Inflammatory macrophage treated with lipopolysaccharide for 4 hours (primary cell): ENCODE measurements at regions not wholly inside any gene's neighbourhood (a gene's known extent, or its start where the extent isn't known, plus 50 kb on each side); places are given as distances from the start of the nearest gene placed in this dataset.
"Not testable (repeated sequence)": the region's sequence is repeated elsewhere in the genome, so short reads cannot be mapped to it uniquely, and the experiment has no call there.

ENCODE experiments used
- DNase-seq: peaks from one replicate; pipeline ENCODE4 v3.0.0-alpha.2; 2020

DNA sequence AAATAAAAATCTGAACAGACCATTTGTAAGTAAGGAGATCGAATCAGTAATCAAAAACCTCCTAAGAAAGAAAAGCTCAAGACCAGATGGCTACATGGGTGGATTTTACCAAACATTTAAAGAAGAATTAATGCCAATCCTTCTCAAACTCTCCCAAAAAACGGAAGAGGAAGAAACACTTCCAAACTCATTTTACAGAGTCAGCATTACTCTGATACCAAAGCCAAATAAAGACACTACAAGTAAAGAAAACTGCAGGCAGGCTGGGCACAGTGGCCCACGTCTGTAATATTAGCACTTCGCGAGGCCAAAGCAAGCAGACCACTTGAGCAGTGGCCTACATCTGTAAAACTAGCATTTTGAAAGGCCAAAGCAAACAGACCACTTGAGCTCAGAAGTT lies 159.8 kb downstream of the DPY19L2 start:
- DNase-seq = no peak

DNA sequence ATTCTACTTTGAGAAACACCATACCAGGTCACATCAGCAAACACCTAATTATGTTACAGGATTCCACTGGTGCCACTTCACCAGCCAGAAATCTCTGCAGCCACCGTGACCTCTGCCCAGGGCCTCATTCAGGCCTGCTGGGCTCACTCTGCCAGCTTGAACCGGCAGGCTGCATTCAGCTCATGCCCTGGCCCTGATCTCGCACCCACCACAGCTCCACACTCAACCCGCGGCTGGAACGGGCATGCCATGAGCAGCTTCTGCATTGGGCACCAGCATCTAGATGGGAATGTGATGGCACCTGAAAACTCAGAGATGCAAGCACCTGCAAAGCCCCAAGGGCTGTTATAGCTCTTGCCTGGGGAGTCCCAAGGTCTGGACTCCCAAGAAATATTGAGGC lies 168.7 kb downstream of the DPY19L2 start:
- no peak for DNase-seq

DNA sequence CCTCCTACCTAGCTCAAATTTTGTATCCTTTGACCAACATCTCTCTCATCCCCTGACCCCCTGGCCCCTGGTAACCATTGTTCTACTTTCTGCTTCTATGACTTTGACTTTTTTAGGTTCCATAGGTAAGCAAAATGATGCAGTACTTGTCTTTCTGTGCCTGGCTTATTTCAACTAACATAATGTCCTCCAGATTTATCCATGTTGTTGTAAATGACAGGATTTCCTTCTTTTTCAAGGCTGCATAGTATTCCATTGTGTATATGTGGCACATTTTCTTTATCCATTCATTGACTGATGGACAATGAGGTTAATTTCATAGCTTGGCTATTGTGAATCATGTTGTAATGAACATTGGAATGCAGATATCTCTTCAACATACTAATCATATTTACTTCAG lies 170.1 kb downstream of the DPY19L2 start:
- DNase-seq = no peak

DNA sequence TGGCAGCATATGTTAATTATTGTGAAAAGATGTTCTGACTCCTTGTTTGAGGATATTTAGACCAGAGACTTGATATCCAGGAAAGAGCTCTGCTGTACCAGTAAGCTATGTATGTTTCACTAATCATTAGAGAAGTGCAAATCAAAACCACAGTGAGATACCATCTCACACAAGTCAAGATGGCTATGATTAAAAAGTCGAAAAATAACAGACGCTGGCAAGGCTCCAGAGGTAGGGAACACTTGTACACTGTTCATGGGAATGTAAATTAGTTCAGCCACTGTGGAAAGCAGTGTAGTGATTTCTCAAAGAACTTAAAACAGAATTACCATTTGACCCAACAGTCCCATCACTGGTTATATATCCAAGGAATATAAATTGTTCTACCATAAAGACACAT lies 171.6 kb downstream of the DPY19L2 start:
- DNase-seq = no peak

DNA sequence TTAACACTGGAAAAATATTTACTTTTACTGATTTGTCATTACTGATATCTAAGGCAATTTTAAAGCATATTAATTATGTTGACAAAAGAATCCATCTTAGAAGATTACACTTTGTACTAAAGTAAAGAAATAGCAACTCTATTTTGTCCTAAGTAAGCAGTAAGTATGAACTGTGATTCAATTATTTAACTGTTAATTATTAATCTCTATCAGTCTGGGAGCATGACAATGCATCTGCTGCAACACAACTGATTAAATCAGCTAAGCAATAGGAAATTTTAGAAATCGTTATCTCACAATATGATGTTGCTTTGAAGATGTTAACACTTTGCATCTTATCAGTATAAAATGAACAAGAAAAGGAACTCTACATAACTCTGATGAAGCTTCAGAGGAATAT lies 172.3 kb downstream of the DPY19L2 start:
- DNase-seq = no peak

DNA sequence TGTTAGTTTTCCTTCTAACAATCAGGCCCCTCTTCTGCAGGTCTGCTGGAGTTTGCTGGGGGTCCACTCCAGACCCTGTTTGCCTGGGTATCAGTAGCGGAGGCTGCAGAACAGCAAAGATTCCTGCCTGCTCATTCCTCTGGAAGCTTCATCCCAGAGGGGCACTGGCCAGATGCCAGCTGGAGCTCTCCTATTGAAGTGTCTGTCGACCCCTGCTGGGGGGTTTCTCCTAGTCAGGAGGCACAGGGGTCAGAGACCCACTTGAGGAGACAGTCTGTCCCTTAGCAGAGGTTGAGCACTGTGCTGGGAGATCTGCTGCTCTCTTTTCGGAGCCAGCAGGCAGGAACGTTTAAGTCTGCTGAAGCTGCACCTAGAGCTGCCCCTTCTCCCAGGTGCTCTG lies 174.9 kb downstream of the DPY19L2 start:
- DNase-seq = not testable (repeated sequence)

DNA sequence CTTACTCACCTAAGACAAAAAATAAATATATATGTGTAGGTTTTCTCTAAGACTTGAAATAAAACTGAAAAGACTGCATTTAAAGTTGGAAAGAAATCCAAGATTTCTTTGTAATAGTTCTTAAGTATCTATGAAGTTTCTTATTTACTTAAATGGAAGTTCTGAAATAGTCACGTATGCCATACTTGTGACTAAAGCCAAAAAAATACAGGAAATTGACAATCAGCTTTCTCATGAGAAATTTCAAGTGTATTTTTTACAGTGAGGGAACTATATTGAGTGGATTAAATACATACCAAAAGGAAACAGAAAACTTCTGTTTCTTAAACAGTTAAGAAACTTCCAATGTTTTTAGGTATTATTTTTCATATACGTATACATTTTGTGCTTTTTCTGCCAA lies 188.1 kb downstream of the DPY19L2 start:
- peak; percentile 4 for DNase-seq

DNA sequence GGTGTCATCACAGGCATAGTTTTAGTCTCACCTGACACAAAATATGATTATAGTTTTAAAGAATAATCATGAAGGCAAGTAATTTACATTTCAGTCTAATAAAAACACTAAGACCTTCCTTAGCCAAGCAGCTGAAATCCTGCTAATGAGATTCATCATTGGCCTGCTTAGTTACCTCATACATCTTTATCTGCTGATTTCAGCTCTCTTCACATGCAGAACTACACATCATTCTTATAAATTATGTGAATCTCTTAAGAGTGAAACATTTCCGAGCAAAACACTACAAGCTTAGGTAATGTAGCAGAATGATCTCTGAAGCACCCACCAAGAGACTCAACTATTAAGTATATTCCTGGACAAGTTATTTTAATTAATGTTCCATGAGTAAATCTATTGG lies 198.1 kb downstream of the DPY19L2 start:
- DNase-seq = no peak

DNA sequence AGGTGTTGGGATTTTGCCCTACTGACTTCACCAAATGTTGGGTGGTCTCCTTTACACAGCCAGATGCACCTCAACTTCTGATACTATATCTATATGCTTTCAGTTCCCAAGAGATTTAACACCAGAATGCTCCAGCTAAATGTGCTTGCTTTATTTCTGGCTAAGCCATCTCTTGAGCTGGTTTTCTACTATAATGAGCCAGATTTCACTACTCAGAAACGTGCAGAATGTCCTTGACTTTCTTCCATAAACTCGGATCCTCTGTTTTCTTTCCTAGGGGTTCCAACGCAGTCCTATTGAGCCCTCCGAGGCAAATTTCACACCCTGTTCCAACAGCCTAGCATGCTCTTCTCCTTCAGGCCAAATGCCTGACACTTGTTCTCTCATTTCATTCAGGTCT lies 200.3 kb downstream of the DPY19L2 start:
- no peak for DNase-seq

DNA sequence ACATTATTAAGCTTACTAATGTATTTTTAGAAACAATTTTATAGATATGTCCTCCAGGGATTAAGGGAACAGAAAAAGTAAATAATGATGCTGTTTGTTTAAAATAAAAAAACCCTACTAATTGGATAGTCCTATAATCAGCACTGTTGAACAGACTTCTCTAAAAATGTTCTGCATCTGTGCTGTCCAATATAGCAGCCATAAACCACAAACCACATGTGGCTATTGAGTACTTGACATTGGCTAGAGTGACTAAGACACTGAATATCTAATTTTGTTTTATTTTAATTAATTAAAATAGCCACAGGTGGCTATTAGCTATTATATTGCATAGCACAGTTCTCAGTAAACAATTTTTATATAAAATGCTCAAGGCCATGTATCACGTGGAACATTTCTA lies 210.4 kb downstream of the DPY19L2 start:
- DNase-seq = no peak

DNA sequence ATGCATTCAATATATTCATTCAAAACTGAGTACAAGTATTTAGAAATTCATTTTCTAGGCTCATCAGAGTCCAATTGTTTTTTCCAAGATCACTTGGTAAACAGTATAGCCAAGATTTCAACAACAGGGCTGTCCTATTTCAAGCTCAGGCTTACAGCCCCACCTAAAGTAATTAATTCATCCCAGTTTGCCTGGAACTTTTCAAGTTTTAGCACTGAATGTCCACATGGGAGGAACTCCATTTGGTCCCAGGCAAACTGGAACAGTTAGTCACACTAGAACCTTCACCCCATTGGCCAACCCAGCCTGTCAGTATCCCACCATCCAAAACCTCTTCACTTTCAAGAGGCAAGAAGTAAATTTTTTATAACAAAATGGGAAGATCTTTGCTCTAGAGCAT lies 210.9 kb downstream of the DPY19L2 start:
- DNase-seq = no peak

DNA sequence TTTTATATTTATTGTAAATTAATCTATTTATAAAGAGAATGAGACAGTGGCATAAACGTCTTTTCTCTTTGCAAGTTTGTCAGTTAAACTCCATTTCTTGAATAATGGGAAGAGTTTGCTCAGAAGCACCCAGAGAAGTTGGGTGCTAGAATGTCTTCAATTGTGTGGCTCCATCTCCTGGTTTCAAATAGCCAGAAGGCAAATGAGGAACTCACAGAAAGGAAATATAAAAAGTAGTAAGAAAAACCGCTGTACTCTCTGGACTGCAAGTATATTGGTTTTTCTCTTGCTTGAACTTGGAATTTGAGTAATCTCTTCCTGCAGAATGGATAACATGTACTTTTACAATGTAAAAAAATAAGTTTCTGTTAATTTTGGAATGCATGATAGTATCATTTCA lies 217.5 kb downstream of the DPY19L2 start:
- DNase-seq = no peak

DNA sequence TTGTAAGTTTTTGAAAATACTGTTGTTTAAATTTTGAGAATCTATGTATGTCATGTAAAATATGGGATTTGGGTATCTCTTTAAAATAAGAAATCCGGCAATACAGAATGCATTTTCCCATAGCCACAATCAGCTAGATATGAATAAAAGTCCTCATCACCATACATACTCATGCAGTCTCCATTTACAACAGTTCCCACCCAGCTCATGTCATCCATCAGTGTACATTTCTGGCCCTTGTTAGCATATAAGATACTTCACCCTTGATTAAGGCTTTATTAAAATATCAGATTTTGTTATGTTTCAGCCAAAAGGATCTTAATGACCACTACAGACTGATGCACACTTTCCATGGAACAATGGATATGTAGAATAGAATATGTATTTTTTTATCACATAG lies 218.0 kb downstream of the DPY19L2 start:
- no peak for DNase-seq

DNA sequence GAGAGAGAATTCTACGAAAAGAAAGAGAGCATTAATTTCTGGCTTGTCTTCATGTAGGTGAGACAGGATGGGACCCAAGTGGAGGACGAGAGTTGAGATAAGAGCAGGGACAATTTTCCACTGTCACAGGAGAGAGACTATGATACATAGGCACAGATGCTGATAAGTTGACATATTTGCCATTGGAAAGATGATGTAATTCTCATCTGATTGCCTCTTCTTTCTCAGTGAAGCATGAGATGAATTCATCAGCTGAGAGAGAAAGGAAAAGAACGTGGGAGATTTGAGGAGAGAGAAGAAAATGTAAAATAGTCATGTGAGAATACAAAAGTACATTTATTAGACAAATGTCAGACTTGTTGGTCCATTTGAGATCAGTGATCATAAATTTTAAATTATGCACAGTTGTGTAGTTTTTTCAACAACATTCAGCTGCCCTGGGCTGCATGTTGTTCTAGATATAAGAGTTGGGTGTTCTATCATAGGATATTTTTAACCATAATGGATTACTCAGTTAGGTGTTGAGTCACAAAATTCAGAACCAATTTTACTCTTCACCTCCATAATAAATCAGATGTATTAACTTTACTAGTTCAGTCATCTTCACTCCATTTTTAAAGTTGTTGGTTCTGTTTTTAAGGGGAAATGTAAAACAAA lies 222.9 kb downstream of the DPY19L2 start:
- DNase-seq = peak; percentile 4

DNA sequence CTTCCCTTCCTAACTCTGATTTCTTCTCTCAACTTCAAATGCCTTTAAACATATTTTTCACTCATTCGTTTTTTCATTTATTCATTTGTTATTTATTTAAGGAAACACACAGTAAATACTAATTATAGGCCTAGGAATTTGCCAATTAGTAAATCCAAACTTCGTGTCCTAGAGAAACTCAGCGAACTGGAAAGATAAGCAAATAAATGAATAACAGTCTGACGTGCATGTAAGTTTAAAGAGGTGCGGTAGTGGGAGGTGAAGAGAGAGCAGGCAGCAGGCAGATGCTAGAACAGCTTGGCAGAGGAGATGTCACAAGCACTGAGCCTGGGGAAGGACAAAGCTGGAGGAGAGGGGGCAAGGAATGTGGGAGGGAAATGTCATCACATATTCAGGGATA lies 228.2 kb downstream of the DPY19L2 start:
- no peak for DNase-seq

DNA sequence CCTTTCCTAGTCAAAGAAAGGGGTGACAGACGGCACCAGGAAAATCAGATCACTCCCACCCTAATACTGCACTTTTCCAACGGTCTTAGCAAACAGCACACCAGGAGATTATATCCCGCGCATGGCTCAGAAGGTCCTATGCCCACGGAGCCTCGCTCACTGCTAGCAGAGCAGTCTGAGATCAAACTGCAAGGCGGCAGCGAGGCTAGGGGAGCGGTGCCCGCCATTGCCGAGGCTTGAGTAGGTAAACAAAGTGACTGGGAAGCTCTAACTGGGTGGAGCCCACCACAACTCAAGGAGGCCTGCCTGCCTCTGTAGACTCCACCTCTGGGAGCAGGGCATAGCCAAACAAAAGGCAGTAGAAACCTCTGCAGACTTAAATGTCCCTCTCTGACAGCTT lies 233.9 kb downstream of the DPY19L2 start:
- not testable (repeated sequence) for DNase-seq

DNA sequence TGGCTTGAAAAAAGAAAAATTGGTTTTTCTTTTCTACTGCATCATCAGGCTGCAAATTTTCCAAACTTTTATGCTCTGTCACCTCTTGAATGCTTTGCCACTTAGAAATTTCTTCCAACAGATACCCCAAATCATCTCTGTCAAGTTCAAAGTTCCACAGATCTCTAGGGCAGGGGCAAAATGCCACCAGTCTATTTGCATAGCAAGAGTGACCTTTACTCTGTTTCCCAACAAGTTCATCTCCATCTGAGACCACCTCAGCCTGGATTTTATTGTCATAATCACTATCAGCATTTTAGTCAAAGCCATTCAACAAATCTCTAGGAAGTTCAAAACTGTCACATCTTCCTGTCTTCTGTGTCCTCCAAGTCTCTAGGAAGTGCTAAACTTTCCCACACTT lies 240.3 kb downstream of the DPY19L2 start:
- DNase-seq = not testable (repeated sequence)

DNA sequence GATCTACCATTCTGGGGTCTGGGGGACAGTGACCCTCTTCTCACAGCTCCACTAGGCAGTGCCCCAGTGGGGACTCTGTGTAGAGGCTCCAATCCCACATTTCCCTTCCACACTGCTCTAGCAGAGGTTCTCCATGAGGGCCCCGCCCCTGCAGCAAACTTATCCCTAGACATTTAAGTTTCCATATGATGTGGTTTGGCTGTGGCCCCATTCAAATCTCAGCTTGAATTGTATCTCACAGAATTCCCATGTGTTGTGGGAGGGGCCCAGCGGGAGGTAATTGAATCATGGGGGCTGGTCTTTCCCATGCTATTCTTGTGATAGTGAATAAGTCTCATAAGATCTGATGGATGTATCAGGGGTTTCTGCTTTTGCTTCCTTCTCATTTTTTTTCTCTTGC lies 241.3 kb downstream of the DPY19L2 start:
- DNase-seq = not testable (repeated sequence)

DNA sequence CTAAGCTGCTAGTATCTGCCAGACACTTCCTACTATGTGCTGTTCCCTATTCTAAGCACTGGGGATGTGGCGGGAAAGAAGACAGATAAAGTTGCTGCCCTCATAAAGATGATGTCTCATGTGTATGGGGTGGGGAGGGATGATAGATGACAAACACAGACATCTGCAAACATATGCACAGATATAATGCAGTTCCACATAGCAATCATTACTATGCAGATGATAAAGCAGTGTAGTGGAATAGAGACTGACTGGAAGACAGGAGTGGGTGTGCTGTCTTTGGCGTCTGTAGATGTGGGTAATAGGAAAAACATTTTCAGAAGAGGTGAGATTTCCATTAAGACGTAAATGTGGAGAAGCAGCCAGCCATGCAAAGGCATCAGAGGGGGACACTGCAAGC lies 243.6 kb downstream of the DPY19L2 start:
- no peak for DNase-seq

DNA sequence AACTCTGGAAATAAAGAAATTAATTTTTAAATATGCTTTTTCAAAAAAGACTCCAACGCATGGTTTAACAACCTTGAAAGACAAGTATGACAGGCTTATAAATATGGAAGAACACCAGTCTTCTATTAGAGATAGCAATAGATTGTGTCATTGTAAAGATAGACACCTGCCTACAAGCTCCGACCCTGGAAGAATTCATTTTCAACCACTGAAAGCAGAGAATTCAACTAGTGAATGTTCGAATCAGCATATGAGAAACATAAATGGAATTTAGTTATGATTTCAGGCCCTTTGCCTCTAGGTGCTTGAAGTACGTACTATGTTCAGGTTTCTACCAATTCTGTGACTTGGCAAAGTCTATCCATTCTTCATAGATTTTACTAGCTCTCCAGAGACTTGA lies 244.5 kb downstream of the DPY19L2 start:
- no peak for DNase-seq

DNA sequence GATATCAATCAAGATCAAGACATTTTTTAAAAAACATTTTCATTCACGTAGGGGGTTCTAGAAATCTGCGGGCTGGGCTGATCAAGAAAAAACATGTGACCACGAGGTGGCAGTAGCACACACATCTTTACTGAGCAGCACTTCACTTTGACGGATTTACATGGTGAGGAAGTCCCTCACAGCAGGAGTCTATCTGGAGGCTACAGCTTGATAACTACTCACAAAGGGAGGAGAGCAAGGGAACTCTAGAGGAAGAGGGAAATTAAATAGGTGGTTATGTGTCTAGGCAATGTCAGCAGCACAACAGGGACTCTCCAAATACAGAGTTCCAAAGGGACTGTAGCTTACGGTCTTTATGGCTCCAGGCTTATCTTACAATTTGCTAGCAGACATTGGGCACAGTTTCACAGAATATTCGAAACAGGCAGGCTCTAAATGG lies 248.1 kb downstream of the DPY19L2 start:
- peak; percentile 35 for DNase-seq

DNA sequence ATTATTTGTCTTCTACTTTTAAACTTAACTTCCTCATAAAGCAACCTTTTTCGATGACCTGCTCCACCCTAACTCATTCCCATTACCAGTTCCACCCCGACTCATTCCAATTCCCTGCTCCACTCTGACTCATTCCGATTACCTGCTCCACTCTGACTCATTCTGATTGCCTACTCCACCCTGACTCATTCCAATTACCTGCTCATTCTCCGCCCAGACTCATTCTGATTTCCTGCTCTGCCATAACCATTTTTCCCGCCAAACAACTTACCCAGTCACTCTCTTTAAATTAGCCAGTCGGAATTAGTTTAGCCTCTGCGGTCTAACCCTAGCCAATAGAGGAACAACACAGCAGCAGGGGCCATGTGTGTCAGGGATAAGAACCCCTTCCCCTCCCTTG lies 249.1 kb downstream of the DPY19L2 start:
- DNase-seq = no peak

DNA sequence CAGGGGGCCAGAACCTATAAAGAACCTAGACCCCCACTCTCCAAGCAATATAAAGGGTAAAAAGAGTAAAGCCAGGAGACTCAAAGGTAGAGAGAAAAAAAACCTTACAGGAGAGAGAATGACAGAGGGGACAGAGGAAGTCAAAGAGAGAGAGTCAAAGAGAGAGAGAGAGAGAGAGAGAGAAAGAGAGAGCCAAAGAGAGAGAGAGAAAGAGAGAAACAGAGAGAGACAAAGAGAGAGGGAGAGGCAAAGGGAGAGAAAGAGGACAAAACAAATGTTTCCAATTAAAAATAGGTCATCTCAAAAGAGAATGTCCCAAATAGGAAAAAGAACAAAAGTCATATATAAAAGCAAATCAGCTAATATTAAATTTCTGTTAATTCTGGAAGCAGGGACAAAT lies 251.5 kb downstream of the DPY19L2 start:
- DNase-seq = no peak

DNA sequence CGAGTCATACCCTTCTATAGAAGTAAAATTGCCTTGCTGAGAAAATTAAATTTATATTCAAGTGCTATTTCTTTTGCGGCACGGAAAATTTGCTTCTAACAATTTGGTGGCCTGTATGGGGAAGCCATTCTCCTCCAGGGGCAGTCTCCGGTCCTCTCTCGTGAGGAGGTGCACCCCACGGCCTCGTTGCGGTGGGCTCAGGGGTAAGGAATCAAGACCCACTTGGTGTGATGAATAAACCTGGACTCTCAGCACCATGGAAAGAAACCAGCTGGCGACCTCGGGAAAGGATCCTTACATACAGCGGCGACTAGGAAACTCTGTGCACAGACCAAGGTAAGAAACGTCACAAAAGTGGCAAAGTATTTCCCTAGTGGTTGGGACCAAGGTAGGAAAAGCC lies 252.9 kb downstream of the DPY19L2 start:
- DNase-seq = no peak

DNA sequence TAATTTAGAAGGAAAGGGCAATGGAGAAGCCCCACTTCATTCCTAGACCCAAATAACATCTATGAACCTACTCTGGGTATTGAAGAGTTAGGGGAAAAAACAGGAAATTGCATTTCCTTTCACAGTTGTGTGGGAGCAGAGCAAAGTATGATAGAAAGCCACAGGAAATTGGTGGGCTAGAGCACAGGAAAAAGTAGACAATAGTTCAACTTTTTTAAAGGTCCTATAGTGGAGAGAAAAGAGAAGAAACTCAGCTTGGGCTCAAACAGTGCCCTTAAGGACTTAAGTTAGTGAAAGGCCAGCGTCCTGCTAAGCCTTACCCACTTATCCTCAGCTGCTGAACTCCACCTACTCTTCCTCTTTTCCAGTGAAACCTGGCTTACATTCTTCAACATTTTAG lies 258.1 kb downstream of the DPY19L2 start:
- peak; percentile 7 for DNase-seq

DNA sequence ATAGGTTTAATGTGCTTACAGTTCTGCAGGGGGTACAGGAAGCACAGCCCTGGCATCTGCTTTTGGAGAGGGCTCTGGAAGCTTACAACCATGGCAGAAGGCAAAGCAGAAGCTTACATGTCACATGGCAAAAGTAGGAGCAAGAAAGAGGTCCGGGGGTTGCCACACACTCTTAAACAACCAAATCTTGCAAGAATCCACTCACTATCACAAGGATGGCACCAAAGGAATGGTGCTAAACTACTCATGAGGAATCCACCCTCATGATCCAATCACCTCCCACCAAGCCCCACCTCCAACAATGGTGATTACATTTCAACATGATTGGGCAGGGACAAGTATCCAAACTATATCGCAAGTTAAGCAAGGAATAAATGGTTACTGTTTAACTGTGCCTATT lies 255.8 kb upstream of the AVPR1A start:
- peak; percentile 7 for DNase-seq
